ENCODE measurements at regions not wholly inside any gene's neighbourhood (a gene's known extent, or its start where the extent isn't known, plus 50 kb on each side); places are given as distances from the start of the nearest gene placed in this dataset.
"Not testable (repeated sequence)": the region's sequence is repeated elsewhere in the genome, so short reads cannot be mapped to it uniquely, and the experiment has no call there.

DNA sequence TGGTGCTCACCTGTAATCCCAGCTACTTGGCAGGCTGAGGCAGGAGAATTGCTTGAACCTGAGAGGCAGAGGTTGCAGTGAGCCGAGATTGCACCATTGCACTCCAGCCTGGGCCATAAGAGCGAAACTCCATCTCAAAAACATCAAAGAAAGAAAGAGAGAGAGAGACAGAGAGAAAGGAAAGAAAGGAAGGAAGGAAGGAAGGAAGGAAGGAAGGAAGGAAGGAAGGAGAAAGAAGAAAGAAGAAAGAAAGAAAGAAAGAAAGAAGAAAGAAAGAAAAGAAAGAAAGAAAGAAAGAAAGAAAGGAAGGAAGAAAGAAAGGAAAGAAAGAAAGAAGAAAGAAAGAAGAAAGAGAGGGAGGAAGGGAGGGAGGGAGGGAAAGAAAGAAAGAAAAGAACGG, 69.4 kb upstream of the SLC25A33 start:
- DNase-seq: not testable (repeated sequence)

DNA sequence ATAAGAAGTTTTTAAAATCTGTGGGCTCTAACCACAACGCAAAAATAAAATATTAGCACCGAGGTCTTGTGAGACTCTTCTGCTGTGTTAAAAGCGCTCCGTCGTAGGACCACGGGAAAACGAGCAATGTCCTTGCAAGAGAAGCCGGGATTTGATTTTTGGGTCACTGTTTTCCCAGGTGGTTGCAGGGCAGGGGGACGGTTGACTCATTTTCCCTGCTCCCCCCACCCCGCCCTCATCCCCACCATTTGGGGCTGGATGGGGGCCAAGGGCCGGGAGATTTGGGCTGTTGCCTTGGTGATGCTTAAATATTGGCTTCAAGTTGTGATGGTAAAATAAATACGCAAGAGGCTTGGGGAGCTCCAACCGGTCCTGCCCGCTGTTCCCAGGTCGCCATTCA, 67.6 kb upstream of the SLC25A33 start:
- DNase-seq: no peak

DNA sequence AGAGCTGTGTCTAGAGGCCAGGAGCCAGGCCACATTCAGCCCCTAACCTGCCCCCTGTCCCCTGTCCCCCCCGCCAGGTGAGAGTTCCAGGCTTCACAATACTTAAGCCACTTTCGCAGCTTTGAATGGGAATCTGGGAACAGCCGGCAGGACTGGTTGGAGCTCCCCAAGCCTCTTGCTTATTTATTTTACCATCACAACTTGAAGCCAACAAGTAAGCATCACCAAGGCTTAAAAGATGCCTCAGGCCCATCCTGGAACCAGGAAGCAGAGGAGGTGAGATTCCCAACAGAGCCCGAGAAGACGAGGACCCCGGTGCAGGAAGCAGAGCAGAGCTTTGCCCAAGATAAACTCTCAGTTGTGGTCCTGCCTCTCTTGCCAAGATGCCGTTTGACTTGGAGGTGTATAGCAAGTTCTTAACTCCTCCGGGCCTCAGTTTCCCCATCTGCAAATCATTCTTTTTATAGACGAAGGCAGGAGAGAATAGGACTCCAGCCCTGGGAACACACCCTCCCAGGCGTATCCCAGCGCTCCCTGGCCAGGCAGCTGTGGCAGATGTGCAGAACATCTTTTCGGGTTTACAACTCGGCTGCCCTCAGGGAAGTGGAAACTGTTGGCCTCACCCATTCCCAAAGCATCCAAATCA, 66.8 kb upstream of the SLC25A33 start:
- DNase-seq: no peak

DNA sequence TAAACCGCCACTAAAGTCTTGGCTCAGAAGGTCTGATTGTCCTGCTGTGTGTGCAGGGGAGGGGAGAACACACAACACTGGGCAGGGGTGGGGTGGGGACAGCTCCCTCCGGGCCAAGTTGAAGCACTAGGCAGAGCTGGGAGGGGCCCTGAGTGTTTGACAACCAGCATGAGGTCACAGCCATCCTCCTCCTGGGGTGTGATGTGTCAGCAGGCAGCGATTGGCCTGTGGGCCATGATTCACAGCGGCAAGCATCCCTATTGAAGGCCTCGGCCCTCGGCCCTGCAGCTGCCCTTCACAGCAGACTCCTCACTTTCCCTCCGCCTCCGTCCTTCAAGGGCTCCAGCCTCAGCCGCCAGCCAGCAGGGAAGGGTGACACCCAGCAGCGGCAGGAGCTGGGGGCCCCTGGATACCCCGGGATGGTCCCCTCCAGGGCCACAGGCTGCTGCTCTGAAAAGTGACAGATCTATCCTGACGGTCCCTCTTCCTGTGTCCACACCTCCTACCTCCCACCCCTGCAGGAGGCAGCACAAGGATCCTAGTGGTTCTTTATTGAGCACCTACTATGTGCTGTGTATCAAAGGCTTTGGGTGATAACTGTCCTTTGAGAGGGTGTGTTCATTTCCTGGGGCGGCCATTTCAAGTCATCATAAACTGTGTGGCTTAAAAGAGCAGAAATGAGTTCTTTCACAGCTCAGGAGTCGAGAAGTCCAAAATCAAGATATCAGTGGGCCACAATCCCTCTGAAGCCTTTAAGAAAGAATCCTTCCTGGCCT, 66.0 kb upstream of the SLC25A33 start:
- DNase-seq: no peak

DNA sequence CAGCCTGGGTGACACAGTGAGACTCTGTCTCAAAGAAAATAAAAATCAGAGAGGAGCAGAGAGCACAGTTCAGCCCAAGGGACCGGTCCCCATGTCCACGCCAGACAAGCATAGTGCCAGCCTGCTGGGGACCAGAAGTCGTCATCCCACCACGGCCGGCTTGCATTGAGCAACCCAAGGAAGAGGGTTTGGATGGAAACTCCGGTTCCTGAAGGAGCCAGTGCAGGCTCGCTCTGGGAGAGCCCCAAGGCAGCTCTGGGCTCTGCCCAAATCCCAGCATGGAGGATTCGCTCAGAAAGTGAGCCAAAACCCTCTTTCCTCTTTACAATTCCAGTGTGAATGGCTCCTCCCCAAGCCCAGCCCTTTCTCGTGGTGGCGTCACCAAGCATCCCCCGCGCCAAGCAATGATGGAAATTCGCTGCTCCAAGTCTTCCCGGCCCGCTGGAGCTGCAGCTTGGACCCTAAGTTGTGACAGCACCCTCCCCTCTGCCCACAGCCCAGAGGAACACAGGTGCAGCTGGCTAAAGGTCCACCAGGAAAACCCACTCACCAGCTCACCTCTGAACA, 64.1 kb upstream of the SLC25A33 start:
- DNase-seq: no peak

DNA sequence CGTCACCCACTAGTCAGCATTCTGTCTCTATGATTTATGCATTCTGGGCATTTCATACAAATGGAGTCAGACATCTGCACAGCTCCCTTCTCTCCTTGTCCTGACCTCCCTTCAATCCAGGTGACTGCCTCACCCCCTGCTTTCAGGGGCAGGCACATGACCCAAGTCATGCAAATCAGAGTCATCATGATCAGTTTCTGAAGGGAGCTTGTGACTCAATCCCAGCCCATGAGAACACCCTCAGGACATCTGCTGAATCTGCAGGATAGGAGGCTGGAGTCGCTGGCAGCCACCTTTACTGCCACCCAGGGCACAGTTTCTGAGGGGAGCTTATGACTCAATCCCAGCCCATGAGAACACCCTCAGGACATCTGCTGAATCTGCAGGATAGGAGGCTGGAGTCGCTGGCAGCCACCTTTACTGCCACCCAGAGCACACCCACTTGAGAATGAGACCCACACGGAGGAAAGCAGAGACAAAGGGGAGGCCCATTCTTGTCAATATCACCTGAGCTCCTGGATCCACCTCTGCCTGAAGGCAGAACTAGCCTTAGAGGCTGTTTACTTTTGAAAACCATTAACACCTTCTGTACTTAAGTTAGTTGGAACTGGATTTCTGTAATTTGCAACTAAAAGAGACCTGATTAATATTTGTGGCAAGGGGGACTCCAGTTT, 62.3 kb upstream of the SLC25A33 start:
- DNase-seq: no peak

DNA sequence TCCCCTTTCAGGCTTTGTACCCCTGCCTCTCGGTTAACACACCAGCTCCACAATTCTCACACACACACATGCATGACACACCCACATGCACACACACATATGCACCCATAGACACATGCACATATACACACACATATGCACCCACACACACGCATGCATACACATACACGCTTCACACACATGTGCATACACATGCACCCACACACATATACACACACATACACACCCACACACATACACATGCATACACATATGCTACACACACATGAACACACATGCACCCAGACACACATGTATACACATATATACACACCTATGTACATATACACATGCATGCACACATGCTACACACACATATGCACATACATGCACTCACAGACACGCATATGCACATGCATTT, 61.7 kb upstream of the SLC25A33 start:
- no peak for DNase-seq

DNA sequence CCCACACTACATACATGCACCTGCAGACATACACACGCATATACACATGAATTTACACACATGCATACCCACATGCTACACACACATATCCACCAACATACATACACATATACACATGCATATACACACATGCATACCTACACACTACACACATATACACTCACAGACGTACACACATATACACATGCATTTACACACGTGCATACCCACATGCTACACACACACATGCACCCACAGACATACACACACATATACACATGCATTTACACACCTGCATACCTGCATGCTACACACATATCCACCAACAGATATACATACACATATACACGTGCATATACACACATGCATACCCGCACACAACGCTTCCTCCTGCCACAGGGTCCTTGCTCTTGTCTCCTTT, 61.2 kb upstream of the SLC25A33 start:
- DNase-seq: no peak

DNA sequence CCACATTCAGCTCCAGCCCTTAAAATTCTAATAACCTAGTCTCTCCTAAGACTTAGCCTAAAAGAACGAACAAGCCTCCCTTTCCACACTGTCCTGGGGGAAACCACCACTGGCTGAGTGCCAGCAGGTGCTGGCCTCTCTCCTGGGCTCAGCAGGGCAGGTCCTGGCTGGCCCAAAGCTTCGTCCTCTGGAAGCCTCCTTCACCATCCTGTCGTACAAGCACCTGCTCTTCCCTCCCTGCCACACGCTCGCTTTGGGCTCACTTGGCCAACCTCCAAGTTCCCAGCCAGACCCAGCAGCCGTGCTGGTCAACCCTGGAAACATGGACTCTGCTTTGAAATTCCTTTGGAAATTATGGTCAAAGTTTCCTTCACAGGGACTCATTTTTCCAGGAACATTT, 58.2 kb upstream of the SLC25A33 start:
- no peak for DNase-seq

DNA sequence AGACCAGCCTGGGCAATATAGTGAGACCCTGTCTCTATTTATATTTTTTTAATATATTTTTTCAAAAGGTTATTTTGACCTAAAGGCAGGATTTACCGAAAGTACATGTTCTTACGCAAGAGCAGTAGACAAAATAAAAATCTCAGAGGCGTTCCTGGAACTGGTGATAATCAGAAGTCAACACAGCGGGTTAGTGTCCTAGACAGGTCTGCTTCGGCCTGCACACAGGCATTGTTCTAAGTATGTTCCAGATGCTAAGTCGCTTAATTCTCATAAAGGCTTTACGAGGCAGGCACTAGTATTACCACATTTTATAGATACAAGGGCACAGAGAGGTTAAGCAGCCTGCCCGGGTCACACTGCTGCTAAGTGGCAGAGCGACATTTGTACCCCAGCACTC, 56.9 kb upstream of the SLC25A33 start:
- DNase-seq: no peak

DNA sequence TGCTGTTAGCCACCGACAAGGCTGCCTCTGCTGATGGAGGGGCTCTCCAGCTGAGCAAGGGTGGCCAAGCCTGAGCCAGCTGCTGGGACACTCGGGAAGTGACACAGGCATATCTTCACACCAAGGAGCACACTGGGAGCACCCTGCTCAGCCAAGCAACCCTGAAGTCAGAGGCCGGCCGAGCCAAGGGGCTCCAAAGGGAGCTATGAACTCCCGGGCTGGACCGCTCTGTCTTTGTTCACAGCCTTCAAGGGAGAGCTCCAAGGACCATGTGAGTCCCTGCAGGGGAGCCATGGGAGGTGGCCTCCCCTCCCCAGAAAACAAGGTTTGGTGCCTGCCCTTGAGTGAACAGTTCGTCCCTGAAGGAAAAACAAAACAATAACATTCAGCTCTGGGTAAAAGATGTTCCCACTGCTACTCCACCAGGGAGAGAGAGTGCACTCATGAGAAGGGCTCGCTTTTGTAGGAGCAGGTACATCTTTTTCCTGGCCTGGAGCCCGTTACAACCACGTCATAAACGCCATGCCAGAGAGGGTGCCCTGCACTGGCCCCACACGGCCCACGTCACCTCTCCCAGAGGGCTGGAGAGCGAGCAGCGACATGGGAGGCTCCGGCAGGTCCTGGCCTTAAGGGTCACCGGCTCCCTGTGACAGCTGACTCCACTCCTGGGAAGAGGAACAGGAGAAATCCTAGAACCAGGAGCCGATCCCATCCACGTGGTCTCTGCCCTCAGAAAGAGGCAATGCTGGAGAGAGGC, 56.3 kb upstream of the SLC25A33 start:
- no peak for DNase-seq

DNA sequence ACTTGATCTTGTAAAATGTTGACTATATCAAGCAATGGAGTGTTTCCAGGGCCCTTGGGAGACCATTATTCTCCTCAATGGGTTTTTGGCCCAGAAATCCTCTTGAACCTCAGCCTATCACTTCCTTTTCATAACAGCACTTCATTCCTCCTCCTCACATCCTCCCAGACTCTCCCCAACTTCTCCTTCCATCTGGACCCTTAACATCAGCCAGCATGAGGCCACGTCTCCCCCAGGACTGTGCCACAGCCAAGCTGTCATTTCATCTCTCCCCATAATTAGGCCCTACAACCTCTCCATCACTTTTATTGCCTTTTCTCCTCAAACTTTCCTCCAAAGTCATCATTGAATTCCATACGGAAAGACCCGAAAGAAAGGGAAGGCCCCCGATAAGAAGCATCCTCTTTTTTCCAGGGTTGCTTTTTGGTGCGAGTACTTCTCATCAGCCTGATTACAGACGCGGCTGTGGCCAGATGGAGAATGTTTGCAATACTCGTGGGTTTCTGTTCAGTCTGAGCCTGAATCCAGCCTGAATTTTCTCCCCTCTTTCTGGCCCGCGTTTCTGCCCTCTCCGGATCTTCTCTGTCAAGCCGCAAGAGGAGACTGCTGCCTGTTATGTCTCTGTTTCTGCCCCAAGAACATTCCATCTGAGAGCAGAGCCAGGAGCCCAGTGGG, 52.7 kb upstream of the SLC25A33 start:
- DNase-seq: no peak

Data from activated CD4-positive, alpha-beta T cell treated with anti-CD3 and anti-CD28 coated beads, Interleukin-2, amount 50 U/mL, for 1 hour (primary cell).